Central memory CD8-positive, alpha-beta T cell (primary cell): ENCODE measurements at regions not wholly inside any gene's neighbourhood (a gene's known extent, or its start where the extent isn't known, plus 50 kb on each side); places are given as distances from the start of the nearest gene placed in this dataset.

Source experiments
- ATAC-seq: fragments of 150-1000 bp; cut with Tn5 transposase; replicated peaks from 2 replicates; pipeline ENCODE4 v1.10.0; 2022; ENCODE audit warnings: mild to moderate bottlenecking, moderate FRiP score, moderate number of reproducible peaks; ENCODE audit not compliant: poor library complexity, severe bottlenecking; ENCODE audit errors: extremely low read depth
- DNase-seq, 2 donors: peaks; one replicate each; pipeline ENCODE4 v3.0.0; 2021; ENCODE audit warnings: low spot score in 2 of 2
- H3K27ac Mint-ChIP-seq: one replicate; pipeline ENCODE4 v1.8.0; 2022; ENCODE audit warnings: low read depth, mild to moderate bottlenecking, moderate library complexity, mixed read lengths
- H3K27me3 Mint-ChIP-seq: one replicate; pipeline ENCODE4 v1.8.0; 2022; ENCODE audit warnings: mixed read lengths
- H3K36me3 Mint-ChIP-seq: one replicate; pipeline ENCODE4 v1.8.0; 2022; ENCODE audit warnings: mild to moderate bottlenecking, moderate library complexity, mixed read lengths; ENCODE audit not compliant: insufficient read depth
- H3K4me1 Mint-ChIP-seq: one replicate; pipeline ENCODE4 v1.8.0; 2022; ENCODE audit warnings: mixed read lengths
- H3K4me3 Mint-ChIP-seq: one replicate; pipeline ENCODE4 v1.8.0; 2022; ENCODE audit warnings: mild to moderate bottlenecking, moderate library complexity, mixed read lengths
- H3K9me3 Mint-ChIP-seq: one replicate; pipeline ENCODE4 v1.8.0; 2022; ENCODE audit warnings: mixed read lengths

- Mint-ChIP-seq H3K9me3 (peaks cover 11% of the 10 kb centered on the region), H3K27ac (no peak overlapping the region), H3K4me1 (no peaks in the 10 kb centered on the region), H3K27me3 (no peaks in the 10 kb centered on the region), H3K4me3 (no peak overlapping the region), H3K36me3 (no peaks in the 10 kb centered on the region)
- ATAC-seq (no peak), DNase-seq (no peak)
Measured at GRCh38 chr2:66874411-66874810, 439.5 kb downstream of the MEIS1 start.

- DNase-seq (no peak), ATAC-seq (no peak)
- Mint-ChIP-seq H3K27me3 (no peaks in the 10 kb centered on the region), H3K27ac (no peak overlapping the region), H3K9me3 (no peaks in the 10 kb centered on the region), H3K4me1 (no peaks in the 10 kb centered on the region), H3K4me3 (no peak overlapping the region), H3K36me3 (no peaks in the 10 kb centered on the region)
Measured at GRCh38 chr2:66875941-66876462, 441.1 kb downstream of the MEIS1 start.

GRCh38 chr2:66885775-66886383, 451.0 kb downstream of the MEIS1 start:
- ATAC-seq = no peak
- Mint-ChIP-seq H3K9me3 (peaks cover 14% of the 10 kb centered on the region), H3K27ac (no peak overlapping the region), H3K4me3 (no peak overlapping the region), H3K27me3 (no peaks in the 10 kb centered on the region), H3K4me1 (no peaks in the 10 kb centered on the region), H3K36me3 (no peaks in the 10 kb centered on the region)
- DNase-seq = no peak

GRCh38 chr2:66888246-66888645, 453.3 kb downstream of the MEIS1 start:
- Mint-ChIP-seq H3K4me3 (no peak overlapping the region), H3K27ac (no peak overlapping the region), H3K27me3 (no peaks in the 10 kb centered on the region), H3K9me3 (peaks cover 14% of the 10 kb centered on the region), H3K36me3 (no peaks in the 10 kb centered on the region), H3K4me1 (no peaks in the 10 kb centered on the region)
- DNase-seq (no peak), ATAC-seq (no peak)

- Mint-ChIP-seq H3K9me3 (peaks cover 14% of the 10 kb centered on the region), H3K27me3 (no peaks in the 10 kb centered on the region), H3K4me1 (no peaks in the 10 kb centered on the region), H3K27ac (no peak overlapping the region), H3K36me3 (no peaks in the 10 kb centered on the region), H3K4me3 (no peak overlapping the region)
- DNase-seq (no peak), ATAC-seq (no peak)
Measured at GRCh38 chr2:66888791-66889631, 454.1 kb downstream of the MEIS1 start.

- Mint-ChIP-seq H3K36me3 (no peaks in the 10 kb centered on the region), H3K4me3 (no peak overlapping the region), H3K9me3 (peaks cover 14% of the 10 kb centered on the region), H3K27me3 (no peaks in the 10 kb centered on the region), H3K27ac (no peak overlapping the region), H3K4me1 (no peaks in the 10 kb centered on the region)
- DNase-seq (no peak), ATAC-seq (no peak)
Measured at GRCh38 chr2:66889632-66889882, 454.6 kb downstream of the MEIS1 start.

- H3K36me3 Mint-ChIP-seq = no peaks in the 10 kb centered on the region
- DNase-seq (no peak), ATAC-seq (no peak)
- H3K4me1 Mint-ChIP-seq = no peaks in the 10 kb centered on the region
- no peak overlapping the region for H3K27ac Mint-ChIP-seq
- H3K27me3 Mint-ChIP-seq = no peaks in the 10 kb centered on the region
- H3K4me3 Mint-ChIP-seq = no peak overlapping the region
- H3K9me3 Mint-ChIP-seq = peaks cover 11% of the 10 kb centered on the region
Measured at GRCh38 chr2:66890166-66890742, 455.3 kb downstream of the MEIS1 start.

- ATAC-seq = no peak
- H3K27ac Mint-ChIP-seq = no peak overlapping the region
- no peak overlapping the region for H3K4me3 Mint-ChIP-seq
- no peak for DNase-seq
- no peaks in the 10 kb centered on the region for H3K4me1 Mint-ChIP-seq
- H3K9me3 Mint-ChIP-seq = no peaks in the 10 kb centered on the region
- no peaks in the 10 kb centered on the region for H3K36me3 Mint-ChIP-seq
- no peaks in the 10 kb centered on the region for H3K27me3 Mint-ChIP-seq
Measured at GRCh38 chr2:66895206-66895605, 460.3 kb downstream of the MEIS1 start.

- DNase-seq (no peak), ATAC-seq (no peak)
- Mint-ChIP-seq H3K9me3 (no peaks in the 10 kb centered on the region), H3K27me3 (no peaks in the 10 kb centered on the region), H3K4me3 (no peak overlapping the region), H3K27ac (no peak overlapping the region), H3K36me3 (no peaks in the 10 kb centered on the region), H3K4me1 (no peaks in the 10 kb centered on the region)
Measured at GRCh38 chr2:66896131-66896530, 461.2 kb downstream of the MEIS1 start.

GRCh38 chr2:66897181-66897580, 462.3 kb downstream of the MEIS1 start:
- no peaks in the 10 kb centered on the region for H3K4me1 Mint-ChIP-seq
- DNase-seq = no peak
- H3K9me3 Mint-ChIP-seq = no peaks in the 10 kb centered on the region

GRCh38 chr2:66897691-66898150, 462.8 kb downstream of the MEIS1 start:
- Mint-ChIP-seq H3K4me3 (no peak overlapping the region), H3K4me1 (no peaks in the 10 kb centered on the region), H3K27ac (no peak overlapping the region), H3K27me3 (no peaks in the 10 kb centered on the region), H3K36me3 (no peaks in the 10 kb centered on the region), H3K9me3 (no peaks in the 10 kb centered on the region)
- DNase-seq (no peak), ATAC-seq (no peak)

More at GRCh38 chr2:66897181-66897580, 462.3 kb downstream of the MEIS1 start:
- Mint-ChIP-seq H3K4me3 (no peak overlapping the region), H3K36me3 (no peaks in the 10 kb centered on the region), H3K27ac (no peak overlapping the region), H3K27me3 (no peaks in the 10 kb centered on the region)
- ATAC-seq = no peak

GRCh38 chr2:66899109-66899508, 464.2 kb downstream of the MEIS1 start:
- H3K27me3 Mint-ChIP-seq = no peaks in the 10 kb centered on the region
- H3K36me3 Mint-ChIP-seq = no peaks in the 10 kb centered on the region
- H3K4me1 Mint-ChIP-seq = no peaks in the 10 kb centered on the region

GRCh38 chr2:66899648-66900047, 464.7 kb downstream of the MEIS1 start:
- Mint-ChIP-seq H3K9me3 (peaks cover 5% of the 10 kb centered on the region), H3K27me3 (no peaks in the 10 kb centered on the region), H3K27ac (no peak overlapping the region), H3K4me1 (no peaks in the 10 kb centered on the region), H3K4me3 (no peak overlapping the region), H3K36me3 (no peaks in the 10 kb centered on the region)
- ATAC-seq (no peak), DNase-seq (no peak)

More at GRCh38 chr2:66899109-66899508, 464.2 kb downstream of the MEIS1 start:
- no peak overlapping the region for H3K4me3 Mint-ChIP-seq
- no peak for ATAC-seq
- DNase-seq = no peak
- H3K9me3 Mint-ChIP-seq = peaks cover 5% of the 10 kb centered on the region
- H3K27ac Mint-ChIP-seq = no peak overlapping the region
